HT-29 (cell line): ENCODE measurements at regions not wholly inside any gene's neighbourhood (a gene's known extent, or its start where the extent isn't known, plus 50 kb on each side); places are given as distances from the start of the nearest gene placed in this dataset.
"Not testable (repeated sequence)": the region's sequence is repeated elsewhere in the genome, so short reads cannot be mapped to it uniquely, and the experiment has no call there.

Experiments used
- DNase-seq: peaks from one replicate; pipeline ENCODE4 v3.0.0-alpha.2; 2015; ENCODE audit warnings: low spot score

- DNase-seq = no peak
Measured at GRCh38 chr7:119572132-119572531, 700.8 kb upstream of the KCND2 start.

DNA sequence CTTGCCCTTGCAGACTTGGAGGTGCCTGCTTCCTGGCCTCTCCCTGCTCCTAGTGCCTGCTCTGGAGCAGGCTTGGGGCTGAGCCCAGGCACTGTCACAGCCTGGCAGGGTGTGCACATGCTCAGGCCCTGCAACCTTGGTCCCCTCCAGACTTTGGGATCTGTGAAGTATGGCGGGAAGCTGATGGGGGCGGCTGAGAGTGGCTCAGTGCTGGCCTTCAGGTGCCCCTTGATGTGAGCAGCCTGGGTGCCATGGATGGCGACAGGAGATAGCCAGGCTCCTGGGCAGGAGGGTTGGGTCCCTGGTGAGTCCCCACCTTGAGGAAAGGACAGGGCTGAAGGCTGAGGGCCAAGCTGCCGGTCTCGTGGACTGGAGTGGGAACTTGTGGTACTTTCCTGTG, 700.4 kb upstream of the KCND2 start:
- DNase-seq = no peak

DNA sequence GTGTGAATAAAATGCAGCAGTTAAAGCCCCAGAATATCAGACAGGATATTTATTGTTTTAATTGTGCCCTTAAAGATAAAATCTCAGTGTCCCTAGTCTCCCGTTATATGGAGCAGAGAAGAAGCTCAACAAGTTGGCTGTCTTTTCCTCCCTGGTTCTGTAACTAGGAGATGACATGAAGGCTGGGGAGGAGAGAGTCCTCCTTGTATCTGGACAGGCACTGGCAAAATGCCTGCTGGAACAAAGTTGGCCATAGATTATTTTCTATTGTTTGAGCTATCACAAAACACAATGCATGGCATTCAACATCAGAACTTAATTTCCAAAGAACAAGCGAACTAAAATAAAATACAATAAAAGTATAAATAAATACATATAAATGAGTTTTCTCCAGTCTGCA, 694.9 kb upstream of the KCND2 start:
- no peak for DNase-seq

DNA sequence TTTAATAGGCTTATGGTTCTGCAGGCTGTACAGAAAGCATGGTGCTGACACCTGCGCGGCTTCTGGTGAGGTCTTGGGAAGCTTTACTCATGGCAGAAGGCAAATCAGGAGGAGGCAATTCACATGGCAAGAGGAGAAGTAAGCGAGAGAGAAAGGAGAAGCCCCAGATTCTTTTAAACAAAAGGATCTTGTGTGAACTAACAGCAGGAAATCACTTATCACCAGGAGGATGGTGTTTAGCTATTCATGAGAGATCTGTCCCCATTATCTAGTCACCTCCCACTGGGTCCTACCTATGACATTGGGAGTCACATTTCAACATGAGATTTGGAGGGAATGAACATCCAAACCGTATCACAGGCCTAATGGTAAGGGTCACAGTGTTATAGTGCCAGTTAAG, 678.0 kb upstream of the KCND2 start:
- no peak for DNase-seq

GRCh38 chr7:119596651-119597050, 676.3 kb upstream of the KCND2 start:
- no peak for DNase-seq

DNA sequence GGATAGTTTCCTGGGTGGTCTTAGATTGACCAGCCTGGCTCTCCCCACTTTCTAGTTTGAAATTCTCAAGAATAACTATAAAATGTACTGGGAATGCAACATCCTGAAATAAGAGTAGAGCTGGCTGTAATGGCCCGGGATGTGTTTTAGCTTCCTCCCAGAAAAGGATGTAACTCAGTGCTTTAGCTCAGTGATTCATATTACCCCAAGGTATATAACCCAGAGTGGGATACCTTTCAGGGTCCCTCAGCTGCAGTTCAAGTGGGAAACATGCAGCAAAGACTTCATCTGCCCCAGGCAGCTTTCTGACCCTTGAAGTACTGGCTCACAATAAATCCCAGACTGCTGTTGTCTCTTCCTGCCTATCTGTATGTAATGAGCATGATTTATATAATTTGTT, 666.7 kb upstream of the KCND2 start:
- DNase-seq = no peak

DNA sequence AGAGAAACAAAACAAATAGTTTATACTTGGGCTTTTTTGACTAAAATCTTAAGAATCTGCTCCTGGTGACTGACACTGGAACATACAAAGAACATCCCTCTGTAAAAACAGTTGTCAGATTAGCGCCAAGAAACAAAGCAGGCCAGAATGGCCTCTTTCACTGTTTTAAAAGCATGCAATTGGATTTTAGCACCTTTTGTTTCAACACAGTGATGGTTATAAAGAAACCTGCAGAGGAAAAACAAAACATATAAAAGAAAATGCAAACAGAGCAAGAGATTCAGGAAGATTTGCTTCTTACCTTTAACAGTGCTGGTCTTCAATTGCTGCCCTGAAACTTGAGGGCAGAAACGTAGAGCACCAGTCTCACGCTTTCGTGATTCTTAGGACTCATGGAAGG, 652.2 kb upstream of the KCND2 start:
- no peak for DNase-seq

- no peak for DNase-seq
Measured at GRCh38 chr7:119623427-119623826, 649.5 kb upstream of the KCND2 start.

DNA sequence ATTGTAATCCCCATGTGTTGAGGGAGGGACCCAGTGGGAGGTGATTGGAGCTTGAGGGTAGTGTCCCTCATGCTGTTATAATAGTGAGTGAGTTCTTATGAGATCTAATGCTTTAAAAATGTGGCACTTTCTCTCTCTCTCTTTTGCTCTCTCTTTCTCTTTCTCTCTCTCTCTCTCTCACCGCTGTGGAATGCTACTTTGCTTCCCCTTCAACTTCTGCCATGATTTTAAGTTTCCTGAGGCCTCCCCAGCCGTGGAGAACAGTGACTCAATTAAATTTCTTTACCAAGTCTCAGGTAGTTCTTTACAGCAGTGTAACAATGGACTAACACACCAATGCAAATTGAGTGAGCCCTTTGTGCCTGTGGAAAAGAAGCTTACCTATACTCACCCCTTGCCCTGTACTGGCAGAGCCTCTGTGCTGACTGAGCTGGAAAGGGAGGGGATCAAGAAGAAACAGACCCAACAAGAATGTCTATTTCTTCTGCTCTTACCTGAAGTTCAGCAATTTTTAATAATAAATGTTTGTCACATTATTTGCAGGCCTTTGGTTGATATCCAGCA, 642.5 kb upstream of the KCND2 start:
- no peak for DNase-seq

DNA sequence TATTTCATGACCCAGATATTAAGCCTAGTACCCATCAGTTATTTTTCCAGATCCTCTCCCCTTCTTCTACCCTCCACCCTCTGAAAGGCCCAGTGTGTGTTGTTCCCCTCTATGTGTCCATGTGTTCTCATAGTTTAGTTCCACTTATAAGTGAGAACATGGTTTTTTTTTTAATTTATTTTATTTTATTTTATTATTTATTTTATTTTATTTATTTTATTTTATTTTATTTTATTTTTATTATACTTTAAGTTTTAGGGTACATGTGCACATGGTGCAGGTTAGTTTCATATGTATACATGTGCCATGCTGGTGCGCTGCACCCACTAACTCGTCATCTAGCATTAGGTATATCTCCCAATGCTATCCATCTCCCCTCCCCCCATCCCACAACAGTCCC, 639.2 kb upstream of the KCND2 start:
- DNase-seq = not testable (repeated sequence)

DNA sequence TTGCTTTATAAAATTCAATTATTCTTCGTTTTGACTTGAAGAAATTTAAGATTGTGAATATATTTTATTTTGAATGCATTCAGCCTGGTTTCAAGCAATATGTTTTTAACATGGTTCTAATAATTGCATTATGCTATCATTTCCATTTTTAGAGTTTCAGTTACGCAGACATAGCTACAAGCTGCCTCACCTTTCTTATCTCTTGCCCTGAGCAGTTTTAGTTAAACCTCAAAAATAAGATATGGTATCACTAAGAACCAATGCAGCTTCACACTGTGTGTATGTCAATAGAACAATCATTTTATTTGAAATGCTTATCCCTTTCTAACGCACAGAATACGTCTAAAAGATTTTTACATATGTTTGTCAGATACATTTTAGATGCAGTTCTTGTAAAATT, 632.6 kb upstream of the KCND2 start:
- DNase-seq = no peak

DNA sequence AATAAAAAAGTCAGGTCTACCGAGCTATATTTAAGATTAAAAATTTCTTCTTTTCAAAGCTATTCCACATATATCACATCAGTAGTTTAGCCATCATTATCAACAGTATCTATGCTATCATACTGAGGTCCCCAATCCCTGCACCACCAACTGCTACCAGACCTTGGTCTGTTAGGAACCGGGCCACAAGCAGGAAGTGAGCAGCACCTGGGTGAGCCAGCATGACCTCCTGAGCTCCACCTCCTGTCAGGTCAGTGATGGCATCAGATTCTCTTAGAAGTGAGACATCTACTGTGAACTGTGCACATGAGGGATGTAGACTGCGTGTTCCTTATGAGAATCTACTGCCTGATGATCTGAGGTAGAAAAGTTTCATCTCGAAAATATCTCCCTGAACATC, 632.1 kb upstream of the KCND2 start:
- DNase-seq = no peak

DNA sequence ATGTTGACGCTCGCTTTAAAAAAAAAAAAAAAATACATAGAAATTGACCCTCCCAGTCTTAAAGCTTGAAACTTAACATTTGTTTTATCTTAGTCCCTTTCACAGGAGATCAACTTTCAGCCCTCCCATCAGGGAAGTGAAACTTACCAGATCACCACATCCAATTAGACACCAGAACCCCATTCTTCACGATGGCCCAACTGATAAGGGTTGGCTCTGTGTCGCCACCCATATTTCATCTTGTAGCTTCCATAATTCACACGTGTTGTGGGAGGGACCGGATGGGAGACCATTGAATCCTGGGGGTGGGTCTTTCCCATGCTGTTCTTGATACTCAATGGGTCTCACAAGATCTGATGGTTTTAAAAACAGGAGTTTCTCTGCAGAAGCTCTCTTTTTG, 629.4 kb upstream of the KCND2 start:
- no peak for DNase-seq

DNA sequence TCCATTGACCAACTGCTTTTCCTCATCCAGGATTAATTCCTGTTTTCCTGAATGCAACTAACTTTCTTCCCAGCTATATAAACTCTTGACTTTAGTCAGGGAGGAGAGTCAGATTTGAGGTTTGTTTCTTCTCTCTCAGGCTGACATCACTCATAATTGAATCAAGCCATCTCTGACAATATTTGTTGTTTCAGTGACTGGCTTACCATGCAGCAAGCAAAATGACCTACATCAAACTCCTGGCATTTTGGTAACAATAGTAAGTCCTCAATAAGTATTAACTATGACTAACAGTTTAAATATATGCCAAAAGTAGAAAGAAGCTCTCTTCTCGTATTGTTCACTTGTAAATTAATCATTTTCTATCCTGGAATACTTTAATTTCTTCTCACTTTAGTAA, 625.7 kb upstream of the KCND2 start:
- no peak for DNase-seq

DNA sequence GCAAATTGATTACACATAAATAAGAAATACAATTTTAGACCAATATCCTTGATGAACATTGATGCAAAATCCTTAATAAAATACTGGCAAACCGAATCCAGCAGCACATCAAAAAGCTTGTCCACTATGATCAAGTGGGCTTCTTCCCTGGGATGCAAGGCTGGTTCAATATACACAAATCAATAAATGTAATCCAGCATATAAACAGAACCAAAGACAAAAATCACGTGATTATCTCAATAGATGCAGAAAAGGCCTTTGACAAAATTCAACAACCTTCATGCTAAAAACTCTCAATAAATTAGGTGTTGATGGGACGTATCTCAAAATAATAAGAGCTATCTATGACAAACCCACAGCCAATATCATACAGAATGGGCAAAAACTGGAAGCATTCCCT, 624.2 kb upstream of the KCND2 start:
- DNase-seq = not testable (repeated sequence)

- no peak for DNase-seq
Measured at GRCh38 chr7:119660080-119660479, 612.9 kb upstream of the KCND2 start.

- no peak for DNase-seq
Measured at GRCh38 chr7:119664601-119665000, 608.4 kb upstream of the KCND2 start.

GRCh38 chr7:119665796-119666195, 607.2 kb upstream of the KCND2 start:
- DNase-seq = no peak

- no peak for DNase-seq
Measured at GRCh38 chr7:119681336-119681735, 591.6 kb upstream of the KCND2 start.

DNA sequence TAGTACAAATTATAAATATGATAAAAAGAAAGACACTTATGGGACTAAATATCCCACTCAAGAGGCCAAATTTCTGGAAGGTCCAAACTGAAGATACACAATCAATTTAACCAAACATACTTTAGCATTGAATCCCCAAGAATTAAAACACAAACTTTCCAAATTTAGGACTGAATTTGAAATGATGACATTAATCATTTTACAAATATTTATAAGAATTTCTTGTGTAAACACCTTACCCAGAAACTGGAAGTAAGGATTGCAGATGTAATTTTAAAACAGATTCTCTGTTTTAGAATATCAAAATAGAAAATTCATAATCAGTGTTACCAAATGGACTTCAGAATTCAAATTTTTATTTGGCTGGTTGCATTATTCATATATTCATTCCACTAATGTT, 588.2 kb upstream of the KCND2 start:
- no peak for DNase-seq

GRCh38 chr7:119685906-119686305, 587.1 kb upstream of the KCND2 start:
- no peak for DNase-seq

DNA sequence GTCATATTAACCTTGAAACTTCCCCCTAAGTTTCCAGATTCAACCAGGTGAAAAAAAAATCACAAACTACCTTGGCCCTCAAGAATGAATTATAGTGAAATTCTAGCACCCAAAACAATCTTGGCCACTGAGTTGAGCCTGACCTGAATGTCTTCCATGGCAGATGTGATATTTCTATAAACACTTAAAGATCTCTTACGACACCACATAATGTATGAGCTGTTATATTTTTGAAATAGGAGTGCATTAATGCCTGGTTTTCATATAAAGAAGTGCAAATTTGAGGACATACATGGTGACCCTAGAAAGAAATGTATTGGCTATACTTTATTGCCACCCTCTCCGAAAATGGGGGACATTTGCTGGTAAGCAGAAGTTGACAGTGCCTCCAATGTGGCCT, 584.1 kb upstream of the KCND2 start:
- DNase-seq = no peak

GRCh38 chr7:119692541-119692940, 580.4 kb upstream of the KCND2 start:
- no peak for DNase-seq

DNA sequence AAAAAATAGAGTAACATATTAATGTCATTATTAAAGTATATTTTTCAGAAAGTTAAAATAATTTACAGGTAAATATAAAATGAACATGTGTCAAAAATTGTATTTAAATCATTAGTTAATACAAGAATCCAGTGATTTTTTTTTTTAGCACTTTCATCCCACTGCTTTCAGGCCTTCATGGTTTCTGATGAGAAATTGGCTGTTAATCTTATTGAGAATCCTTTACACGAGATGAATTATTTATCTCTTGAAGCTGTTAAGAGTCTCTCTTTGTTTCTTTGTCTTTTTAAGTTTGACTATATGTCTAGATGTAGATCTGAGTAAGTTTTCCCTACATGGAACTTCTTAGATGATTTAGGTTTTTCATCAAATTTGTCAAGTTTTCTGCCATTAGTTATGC, 578.5 kb upstream of the KCND2 start:
- no peak for DNase-seq

DNA sequence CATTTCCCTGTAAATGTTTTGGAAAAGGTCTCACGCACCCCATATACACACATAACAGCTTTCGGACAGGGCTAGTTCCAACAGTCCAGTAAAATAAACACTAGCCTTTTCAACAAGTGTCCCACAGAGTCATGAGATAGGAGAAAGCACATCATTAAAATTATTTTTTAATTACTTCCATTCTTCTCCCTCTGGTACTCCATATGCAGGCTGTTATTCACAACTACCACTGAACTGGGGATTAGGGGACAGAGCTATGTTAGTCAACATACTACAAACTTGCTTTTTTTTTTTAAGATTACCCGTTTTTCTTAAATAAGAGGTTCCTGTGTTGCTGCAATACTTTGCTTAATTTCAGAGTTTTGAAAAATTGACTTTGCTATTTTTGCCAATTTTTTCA, 576.6 kb upstream of the KCND2 start:
- no peak for DNase-seq
